Osteocyte (in vitro differentiated cells): ENCODE measurements at regions not wholly inside any gene's neighbourhood (a gene's known extent, or its start where the extent isn't known, plus 50 kb on each side); places are given as distances from the start of the nearest gene placed in this dataset.

ENCODE experiments used
- DNase-seq: peaks from one replicate; pipeline ENCODE4 v3.0.0; 2021; ENCODE audit warnings: mixed read lengths; ENCODE audit not compliant: unreplicated experiment; ENCODE audit errors: extremely low spot score
- H3K27ac Mint-ChIP-seq: one replicate; pipeline ENCODE4 v1.8.0; 2021; ENCODE audit warnings: mild to moderate bottlenecking, mixed read lengths; ENCODE audit not compliant: unreplicated experiment
- H3K27me3 Mint-ChIP-seq: one replicate; pipeline ENCODE4 v1.8.0; 2021; ENCODE audit warnings: mixed read lengths; ENCODE audit not compliant: unreplicated experiment
- H3K36me3 Mint-ChIP-seq: one replicate; pipeline ENCODE4 v1.8.0; 2021; ENCODE audit warnings: mixed read lengths; ENCODE audit not compliant: unreplicated experiment
- H3K4me1 Mint-ChIP-seq: one replicate; pipeline ENCODE4 v1.8.0; 2021; ENCODE audit warnings: mixed read lengths; ENCODE audit not compliant: unreplicated experiment
- H3K4me3 Mint-ChIP-seq: one replicate; pipeline ENCODE4 v1.8.0; 2021; ENCODE audit warnings: mild to moderate bottlenecking, moderate library complexity, mixed read lengths; ENCODE audit not compliant: unreplicated experiment
- H3K9me3 Mint-ChIP-seq: one replicate; pipeline ENCODE4 v1.8.0; 2021; ENCODE audit warnings: mixed read lengths; ENCODE audit not compliant: unreplicated experiment
- TF ChIP-seq, protein P1 (sequence below): fragments of 200-600 bp; sonication (generic); IDR thresholded peaks from 2 replicates; pipeline ENCODE4 v1.5.0; 2021; ENCODE audit warnings: antibody characterized with exemption, mild to moderate bottlenecking, moderate library complexity

- no peak overlapping the region for H3K4me3 Mint-ChIP-seq
Observed at GRCh38 chr7:155947051-155947450, 134.8 kb upstream of the SHH start.

GRCh38 chr7:155945670-155946325 lies 133.5 kb upstream of the SHH start:
- no peak overlapping the region for H3K27ac Mint-ChIP-seq
- peaks cover 15% of the 10 kb centered on the region for H3K27me3 Mint-ChIP-seq
- no peaks in the 10 kb centered on the region for H3K36me3 Mint-ChIP-seq
- H3K9me3 Mint-ChIP-seq = peaks cover 4% of the 10 kb centered on the region
- no peak overlapping the region for H3K4me3 Mint-ChIP-seq
- H3K4me1 Mint-ChIP-seq = peaks cover 6% of the 10 kb centered on the region
- TF ChIP-seq, protein P1, sequence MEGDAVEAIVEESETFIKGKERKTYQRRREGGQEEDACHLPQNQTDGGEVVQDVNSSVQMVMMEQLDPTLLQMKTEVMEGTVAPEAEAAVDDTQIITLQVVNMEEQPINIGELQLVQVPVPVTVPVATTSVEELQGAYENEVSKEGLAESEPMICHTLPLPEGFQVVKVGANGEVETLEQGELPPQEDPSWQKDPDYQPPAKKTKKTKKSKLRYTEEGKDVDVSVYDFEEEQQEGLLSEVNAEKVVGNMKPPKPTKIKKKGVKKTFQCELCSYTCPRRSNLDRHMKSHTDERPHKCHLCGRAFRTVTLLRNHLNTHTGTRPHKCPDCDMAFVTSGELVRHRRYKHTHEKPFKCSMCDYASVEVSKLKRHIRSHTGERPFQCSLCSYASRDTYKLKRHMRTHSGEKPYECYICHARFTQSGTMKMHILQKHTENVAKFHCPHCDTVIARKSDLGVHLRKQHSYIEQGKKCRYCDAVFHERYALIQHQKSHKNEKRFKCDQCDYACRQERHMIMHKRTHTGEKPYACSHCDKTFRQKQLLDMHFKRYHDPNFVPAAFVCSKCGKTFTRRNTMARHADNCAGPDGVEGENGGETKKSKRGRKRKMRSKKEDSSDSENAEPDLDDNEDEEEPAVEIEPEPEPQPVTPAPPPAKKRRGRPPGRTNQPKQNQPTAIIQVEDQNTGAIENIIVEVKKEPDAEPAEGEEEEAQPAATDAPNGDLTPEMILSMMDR = no peak
- DNase-seq = no peak

More at GRCh38 chr7:155947051-155947450, 134.8 kb upstream of the SHH start:
- no peak for DNase-seq
- peaks cover 6% of the 10 kb centered on the region for H3K27me3 Mint-ChIP-seq
- TF ChIP-seq, protein P1 = no peak
- H3K36me3 Mint-ChIP-seq = no peaks in the 10 kb centered on the region
- H3K9me3 Mint-ChIP-seq = peaks cover 4% of the 10 kb centered on the region
- peaks cover 18% of the 10 kb centered on the region for H3K4me1 Mint-ChIP-seq
- H3K27ac Mint-ChIP-seq = no peak overlapping the region

- no peak overlapping the region for H3K4me3 Mint-ChIP-seq
- TF ChIP-seq, protein P1 = no peak
- no peaks in the 10 kb centered on the region for H3K4me1 Mint-ChIP-seq
- H3K36me3 Mint-ChIP-seq = no peaks in the 10 kb centered on the region
- peaks cover 10% of the 10 kb centered on the region for H3K9me3 Mint-ChIP-seq
- no peak overlapping the region for H3K27ac Mint-ChIP-seq
- DNase-seq = no peak
- peaks cover 22% of the 10 kb centered on the region for H3K27me3 Mint-ChIP-seq
Observed at GRCh38 chr7:155944901-155945300, 132.6 kb upstream of the SHH start.

DNA sequence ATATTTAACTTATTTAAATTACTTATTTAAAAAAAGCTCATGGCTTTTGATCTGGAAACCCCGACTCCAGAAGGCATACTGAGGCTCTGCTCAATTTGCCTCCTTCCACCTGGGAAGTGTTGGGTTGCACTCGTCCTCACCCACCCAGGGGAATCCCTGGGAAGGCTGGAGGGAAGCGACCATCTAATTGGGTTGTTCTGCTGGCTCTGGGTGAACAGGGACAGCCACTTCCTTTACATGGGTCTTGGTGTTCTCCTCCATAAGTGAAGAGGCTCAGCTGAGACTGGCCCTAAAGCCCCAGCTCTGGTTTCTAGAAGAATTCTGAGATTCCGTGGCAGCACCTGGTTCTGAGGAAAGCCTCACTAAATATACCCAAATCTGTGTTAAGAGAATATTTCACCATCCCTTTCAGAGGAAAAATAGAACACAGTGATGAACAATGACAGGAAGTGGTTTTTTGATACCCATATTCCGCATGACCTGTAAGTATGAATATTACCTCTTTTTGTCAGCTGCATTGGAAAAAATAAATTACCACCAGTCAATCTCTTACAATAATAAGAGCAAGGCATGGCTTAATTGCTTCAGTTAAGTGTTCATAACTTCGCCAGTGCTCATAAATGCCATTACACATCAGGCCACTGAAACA lies 131.1 kb upstream of the SHH start:
- no peak overlapping the region for H3K4me3 Mint-ChIP-seq
- H3K27me3 Mint-ChIP-seq = peaks cover 24% of the 10 kb centered on the region
- no peak overlapping the region for H3K27ac Mint-ChIP-seq
- H3K4me1 Mint-ChIP-seq = no peaks in the 10 kb centered on the region
- TF ChIP-seq, protein P1 = no peak
- no peaks in the 10 kb centered on the region for H3K36me3 Mint-ChIP-seq
- DNase-seq = peak; percentile 68
- peaks cover 23% of the 10 kb centered on the region for H3K9me3 Mint-ChIP-seq

DNA sequence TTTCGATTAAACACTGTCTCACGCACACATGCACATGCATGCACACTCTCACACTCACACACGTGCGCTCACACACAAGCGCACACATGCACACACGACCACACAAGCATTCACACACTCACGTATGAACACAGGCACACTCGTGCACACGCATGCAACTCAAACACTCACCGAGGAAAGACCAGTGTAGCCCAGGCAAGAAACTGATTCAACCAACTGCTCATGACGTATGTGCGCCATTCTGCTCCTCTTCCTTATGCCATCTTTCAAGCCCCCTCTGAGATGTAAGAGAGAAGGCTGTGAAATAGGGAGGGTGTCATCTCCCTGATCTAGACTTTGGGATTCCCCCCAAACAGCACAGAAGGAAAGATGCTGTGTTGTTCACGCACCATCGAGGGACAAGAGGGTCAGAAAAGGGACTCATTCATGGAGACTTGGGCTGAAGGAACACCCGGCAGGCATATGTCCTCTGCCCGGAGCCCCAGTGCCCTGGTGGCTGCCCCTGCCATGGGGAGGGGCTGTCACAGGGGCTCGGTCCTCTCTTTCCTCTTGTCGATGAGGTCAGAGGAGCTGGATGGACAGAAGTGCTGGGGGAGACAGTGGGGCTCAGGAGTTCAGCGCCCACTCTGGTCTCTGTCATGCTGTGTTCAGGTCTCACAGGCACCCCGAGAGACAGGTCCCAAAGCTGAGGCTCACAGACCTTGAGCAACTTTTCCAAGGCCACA lies 130.1 kb upstream of the SHH start:
- no peak overlapping the region for H3K27ac Mint-ChIP-seq
- H3K4me3 Mint-ChIP-seq = no peak overlapping the region
- peak; percentile 80 for DNase-seq
- H3K4me1 Mint-ChIP-seq = no peaks in the 10 kb centered on the region
- H3K9me3 Mint-ChIP-seq = peaks cover 23% of the 10 kb centered on the region
- TF ChIP-seq, protein P1 = no peak
- no peaks in the 10 kb centered on the region for H3K36me3 Mint-ChIP-seq
- peaks cover 27% of the 10 kb centered on the region for H3K27me3 Mint-ChIP-seq
